GM21737 (cell line): ENCODE measurements at regions not wholly inside any gene's neighbourhood (a gene's known extent, or its start where the extent isn't known, plus 50 kb on each side); places are given as distances from the start of the nearest gene placed in this dataset.

ENCODE experiments used
- ATAC-seq: cut with Tn5 transposase; IDR thresholded peaks from one replicate; pipeline ENCODE4 v1.9.1; 2021; ENCODE audit warnings: mild to moderate bottlenecking, moderate library complexity; ENCODE audit not compliant: unreplicated experiment

GRCh38 chr17:79377230-79377786, 233.5 kb downstream of the RBFOX3 start:
- ATAC-seq = no peak

DNA sequence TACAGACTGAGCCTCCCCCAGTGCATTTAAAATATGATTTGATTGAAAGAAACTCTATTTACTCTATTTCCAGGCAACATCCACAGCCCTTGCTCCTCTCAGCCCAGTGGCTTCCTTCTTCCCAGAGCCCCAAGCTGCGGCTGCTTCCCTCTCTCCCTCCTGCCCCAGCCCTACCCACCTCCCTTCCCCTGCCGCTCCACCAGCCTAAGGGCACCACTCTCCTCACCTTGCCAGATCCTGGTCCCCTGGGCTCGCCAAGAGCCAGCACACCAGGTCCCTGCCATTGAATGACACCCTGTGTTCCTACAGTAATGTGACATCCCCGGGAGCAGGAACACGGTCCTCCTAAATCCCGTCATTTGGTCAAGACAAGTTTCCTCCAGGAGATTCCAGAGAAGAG, 236.0 kb downstream of the RBFOX3 start:
- ATAC-seq = no peak

DNA sequence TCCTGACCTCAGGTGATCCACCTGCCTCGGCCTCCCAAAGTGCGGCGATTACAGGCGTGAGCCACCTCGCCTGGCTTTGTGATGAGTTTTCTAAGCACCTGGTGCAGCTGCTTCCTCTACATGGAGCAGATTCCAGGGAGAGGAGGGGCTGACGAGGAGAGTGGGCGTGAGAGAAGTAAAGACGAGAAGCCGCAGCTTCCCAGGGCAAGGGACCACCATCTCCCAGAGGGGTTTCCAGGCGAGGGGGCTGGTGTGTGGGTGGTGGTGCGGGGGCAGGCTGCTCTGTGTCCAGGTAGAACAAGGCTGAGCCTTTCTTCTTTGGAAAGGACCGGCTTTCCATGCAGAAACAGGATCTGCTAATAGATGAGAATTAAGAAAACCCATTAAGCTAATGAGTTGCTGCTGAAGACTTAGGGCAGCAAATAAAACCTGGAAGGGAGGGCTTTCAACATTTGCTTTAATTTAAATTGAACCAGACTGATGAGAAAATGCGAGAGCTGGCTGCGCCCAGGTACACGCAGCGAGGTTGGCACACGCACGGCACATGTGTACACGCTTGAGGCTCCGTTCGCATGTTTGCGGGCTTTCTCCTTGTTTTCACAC, 236.7 kb downstream of the RBFOX3 start:
- no peak for ATAC-seq

GRCh38 chr17:79372470-79373238, 238.2 kb downstream of the RBFOX3 start:
- no peak for ATAC-seq

DNA sequence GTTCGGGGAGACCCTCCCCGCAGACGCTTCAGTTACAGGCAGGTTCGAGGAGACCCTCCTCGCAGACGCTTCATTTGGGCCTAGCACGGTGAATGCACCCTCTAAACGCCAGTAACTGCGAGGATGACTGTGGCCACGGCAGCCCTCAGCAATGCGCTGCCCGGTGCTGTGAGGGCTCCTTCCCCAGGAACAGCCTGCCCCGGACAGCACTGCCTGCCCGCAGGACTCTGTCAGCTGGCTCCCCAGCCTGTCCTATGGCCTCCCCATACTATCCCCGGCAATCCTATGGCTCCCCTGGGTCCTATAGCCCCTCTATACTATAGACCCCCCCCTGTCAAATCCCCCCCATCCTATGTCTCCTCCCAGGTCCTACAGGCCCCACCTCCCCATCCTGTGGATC, 238.9 kb downstream of the RBFOX3 start:
- no peak for ATAC-seq

DNA sequence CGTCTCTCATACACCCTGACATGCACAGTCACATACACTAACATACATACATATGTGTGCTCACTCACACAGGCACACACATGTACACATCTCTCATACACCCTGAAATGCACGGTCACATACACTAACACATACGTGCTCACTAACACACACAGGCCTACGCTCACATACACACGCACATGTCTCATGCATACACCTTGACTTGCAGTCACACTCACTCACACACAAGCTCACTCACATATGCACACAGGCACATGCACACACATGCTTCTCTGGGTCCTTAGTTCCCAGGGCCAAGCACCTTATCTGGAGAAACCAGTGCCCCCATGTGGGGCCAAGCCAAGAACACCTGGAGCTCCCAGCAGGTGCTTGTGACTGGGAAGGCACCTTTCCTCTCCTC, 240.3 kb downstream of the RBFOX3 start:
- ATAC-seq = no peak

DNA sequence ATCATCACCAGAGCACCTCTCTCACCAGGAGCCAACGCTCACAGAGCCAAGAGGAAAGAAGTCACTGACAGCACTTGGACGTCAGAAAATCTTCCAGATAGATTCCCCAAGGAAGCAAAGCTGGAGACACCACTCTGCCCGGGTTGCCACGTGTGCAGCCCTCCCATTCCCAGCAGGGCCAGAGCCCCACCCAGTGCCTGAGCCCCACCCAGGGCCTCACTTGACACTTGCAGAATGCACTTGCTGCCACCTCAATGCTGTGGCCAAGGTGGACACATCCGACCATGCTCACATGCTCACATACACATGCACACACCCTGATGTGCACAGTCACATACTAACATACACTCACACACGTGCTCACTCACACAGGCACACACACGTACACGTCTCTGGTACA, 240.7 kb downstream of the RBFOX3 start:
- no peak for ATAC-seq

- no peak for ATAC-seq
Observed at GRCh38 chr17:79369532-79369931, 241.3 kb downstream of the RBFOX3 start.

- no peak for ATAC-seq
Observed at GRCh38 chr17:79369001-79369400, 241.8 kb downstream of the RBFOX3 start.

- no peak for ATAC-seq
Observed at GRCh38 chr17:79368521-79368920, 242.3 kb downstream of the RBFOX3 start.

GRCh38 chr17:79366988-79367571, 243.8 kb downstream of the RBFOX3 start:
- no peak for ATAC-seq

DNA sequence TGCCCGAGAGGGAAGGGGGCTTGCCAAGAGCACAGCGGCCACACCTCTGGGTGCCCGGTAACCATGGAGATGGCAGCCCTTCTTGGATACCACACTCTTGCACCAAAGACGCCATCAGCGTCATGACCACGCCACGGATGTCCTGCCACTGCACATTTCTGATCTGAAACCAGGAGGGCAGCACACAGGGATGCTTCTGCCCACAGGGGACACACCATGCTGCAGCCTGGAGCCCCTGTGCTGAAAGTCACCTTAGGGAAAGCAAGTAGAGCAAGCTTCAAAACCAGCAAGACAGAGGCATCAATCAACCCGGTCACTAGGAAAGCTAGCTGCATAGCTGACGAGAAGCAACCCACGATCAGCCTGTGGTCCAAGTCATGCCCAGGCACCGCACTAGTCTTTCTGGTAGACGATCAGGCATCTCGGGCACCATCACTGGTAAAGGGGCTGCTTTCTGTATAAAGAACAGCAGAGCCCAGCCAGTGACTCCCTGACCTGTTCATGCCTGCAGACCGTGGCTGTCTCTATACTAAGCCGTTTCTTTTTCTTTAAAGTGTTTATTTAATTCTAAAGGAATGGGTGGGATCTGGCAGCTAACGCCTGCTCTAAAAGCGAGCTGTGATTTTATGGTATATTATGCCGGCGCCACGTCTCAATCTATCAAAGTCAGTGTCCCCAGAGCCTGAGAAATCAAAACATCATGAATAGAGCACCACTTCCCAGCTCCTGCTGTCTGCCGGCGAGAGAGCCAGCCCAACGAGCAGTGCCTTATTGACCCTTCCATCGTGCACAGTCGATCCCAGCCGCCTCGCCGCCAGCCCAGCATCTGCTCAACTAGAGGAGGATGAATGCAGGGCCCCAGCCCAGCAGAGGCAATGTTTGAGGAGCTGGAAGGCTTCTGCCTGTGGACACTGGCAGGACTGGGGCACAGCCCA, 244.7 kb downstream of the RBFOX3 start:
- ATAC-seq = no peak

- ATAC-seq = no peak
Observed at GRCh38 chr17:79365351-79365750, 245.5 kb downstream of the RBFOX3 start.

GRCh38 chr17:79364315-79365094, 246.3 kb downstream of the RBFOX3 start:
- ATAC-seq = no peak

GRCh38 chr17:79363552-79364275, 247.1 kb downstream of the RBFOX3 start:
- ATAC-seq = no peak

DNA sequence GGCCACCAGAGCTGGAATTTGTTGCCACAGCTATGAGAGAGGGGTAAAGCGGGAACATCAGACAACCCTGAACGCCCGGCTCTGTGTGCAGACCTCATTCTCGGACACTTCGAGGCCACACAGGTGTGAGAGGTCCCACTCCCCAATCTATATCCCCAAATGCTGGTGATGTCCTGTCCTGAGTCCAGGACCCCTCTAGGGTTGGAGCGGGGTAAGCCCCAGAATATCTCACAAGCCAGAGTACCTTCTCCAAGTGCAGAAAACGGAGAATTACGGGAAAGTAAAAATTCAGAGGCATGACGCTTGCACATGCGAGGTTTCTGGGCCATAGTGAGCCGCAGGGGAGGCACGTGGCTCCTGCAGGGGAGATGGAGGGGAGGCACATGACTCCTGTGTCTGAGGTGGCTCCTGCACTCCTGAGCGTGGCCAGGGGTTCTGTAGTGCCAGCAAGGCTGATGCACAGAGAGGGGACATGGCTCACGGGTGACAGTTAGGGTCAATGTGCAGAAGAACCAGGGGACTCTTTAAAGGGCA, 248.0 kb downstream of the RBFOX3 start:
- no peak for ATAC-seq

GRCh38 chr17:79361873-79362771, 248.7 kb downstream of the RBFOX3 start:
- no peak for ATAC-seq

GRCh38 chr17:79361221-79361734, 249.6 kb downstream of the RBFOX3 start:
- ATAC-seq = no peak
